GM18907 (cell line): ENCODE measurements at regions not wholly inside any gene's neighbourhood (a gene's known extent, or its start where the extent isn't known, plus 50 kb on each side); places are given as distances from the start of the nearest gene placed in this dataset.

Source experiments
- ATAC-seq: cut with Tn5 transposase; IDR thresholded peaks from one replicate; pipeline ENCODE4 v1.9.1; 2021; ENCODE audit warnings: mild to moderate bottlenecking, moderate library complexity; ENCODE audit not compliant: unreplicated experiment

DNA sequence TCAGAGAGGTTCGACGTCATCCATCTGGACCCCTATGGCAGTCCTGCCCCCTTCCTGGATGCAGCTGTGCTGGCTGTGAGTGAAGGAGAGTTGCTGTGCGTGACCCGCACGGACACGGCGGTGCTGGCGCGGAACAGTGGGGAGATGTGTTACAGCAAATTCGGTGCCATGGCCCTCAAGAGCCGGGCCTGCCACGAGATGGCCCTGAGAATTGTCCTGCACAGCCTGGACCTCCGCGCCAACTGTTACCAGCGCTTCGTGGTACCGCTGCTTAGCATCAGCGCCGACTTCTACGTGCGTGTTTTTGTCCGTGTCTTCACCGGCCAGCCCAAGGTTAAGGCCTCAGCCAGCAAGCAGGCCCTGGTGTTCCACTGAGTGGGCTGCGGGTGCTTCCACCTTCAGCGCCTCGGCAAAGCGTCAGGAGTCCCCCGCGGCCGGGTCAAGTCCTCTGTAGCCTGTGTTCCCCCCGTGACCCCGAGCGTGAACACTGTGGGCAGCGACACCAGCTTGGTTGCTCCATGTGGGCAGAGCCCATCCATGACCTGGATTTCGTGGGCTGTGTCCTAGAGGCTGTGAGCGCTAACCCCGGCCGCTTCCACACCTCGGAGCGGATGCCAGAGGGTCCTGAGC, 186.7 kb upstream of the SLITRK2 start:
- no peak for ATAC-seq

DNA sequence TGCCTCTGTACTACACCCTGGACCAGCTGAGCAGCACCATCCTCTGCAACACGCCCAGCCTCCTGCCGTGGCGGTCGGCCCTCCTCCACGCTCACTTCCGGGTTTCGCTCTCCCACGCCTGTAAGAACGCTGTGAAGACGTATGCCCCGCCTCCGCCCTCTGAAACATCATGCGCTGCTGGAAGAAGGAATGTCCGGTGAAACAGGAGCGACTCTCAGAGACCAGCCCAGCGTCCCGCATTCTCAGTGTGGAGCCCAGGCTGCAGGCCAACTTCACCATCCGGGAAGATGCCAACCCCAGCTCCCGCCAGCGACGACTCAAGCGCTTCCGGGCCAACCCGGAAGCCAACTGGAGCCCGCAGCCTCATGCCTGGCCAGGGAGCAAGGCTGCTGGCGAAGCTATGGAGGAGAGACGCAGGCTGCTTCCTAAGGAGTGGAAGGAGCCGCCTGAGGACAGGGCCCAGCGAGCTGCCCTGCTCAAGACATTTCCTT, 186.1 kb upstream of the SLITRK2 start:
- no peak for ATAC-seq

- ATAC-seq, result no peak
These were observed 163.1 kb upstream of the SLITRK2 start for GRCh38 chrX:145654486-145654885.

GRCh38 chrX:145673841-145674240, 143.8 kb upstream of the SLITRK2 start:
- no peak for ATAC-seq

- ATAC-seq, result no peak
These were observed 140.4 kb upstream of the SLITRK2 start for GRCh38 chrX:145677109-145677817.

GRCh38 chrX:145682518-145683298, 134.9 kb upstream of the SLITRK2 start:
- ATAC-seq, result no peak

DNA sequence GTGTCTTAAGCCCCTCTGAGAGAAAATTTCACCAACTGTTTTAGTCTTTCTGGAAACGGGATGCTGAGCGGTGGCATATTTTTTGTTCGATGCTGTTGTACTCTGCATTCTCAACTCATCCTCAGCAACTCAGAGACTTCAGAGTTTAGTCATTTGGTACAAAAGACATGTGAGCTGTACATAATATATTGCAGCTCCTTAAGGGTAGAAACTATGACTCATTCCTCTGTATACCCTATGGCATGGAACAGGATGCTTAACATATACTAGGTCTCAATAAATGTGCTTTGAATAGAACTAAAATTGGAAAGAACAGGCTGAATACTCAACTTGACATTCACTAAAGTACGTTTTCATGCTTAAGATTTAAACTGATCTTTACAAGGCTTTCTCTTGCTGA, 130.5 kb upstream of the SLITRK2 start:
- no peak for ATAC-seq

DNA sequence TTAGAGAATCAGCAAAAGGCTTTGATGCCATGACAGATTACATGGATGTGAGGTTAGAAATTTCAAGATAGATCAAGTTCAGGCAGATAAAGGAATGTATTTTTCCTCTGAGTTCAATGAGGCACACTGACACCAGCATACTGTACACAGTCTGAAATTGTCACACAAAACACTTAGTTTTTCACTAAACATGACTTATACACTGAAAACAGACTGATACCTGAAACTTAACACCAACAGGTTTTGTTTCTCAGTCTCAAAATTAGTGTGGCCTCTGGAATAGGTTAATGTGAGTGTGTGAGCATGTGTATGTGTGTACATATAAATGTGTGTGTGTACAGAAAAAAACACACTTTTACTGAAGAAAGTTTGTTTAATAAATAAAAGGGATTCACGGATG, 129.9 kb upstream of the SLITRK2 start:
- ATAC-seq, result no peak

DNA sequence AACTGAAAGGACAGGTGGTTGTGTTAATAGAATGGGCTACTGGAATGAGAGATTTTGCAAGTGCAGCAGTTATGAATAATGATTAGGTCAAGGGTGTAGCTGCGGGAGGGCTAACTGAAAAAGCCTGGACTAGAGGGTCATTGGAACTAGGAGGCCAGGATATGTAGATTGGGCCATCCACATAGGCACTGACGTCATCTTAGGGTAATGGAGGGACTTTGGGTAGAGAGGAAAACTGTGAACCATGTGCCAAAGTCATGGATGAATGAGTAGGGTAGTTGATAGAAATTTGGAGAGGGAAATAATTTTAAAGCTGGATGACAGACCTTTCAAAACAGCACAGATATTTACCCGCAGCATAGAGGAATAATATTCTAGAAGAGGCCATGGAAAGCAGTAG, 123.6 kb upstream of the SLITRK2 start:
- no peak for ATAC-seq

DNA sequence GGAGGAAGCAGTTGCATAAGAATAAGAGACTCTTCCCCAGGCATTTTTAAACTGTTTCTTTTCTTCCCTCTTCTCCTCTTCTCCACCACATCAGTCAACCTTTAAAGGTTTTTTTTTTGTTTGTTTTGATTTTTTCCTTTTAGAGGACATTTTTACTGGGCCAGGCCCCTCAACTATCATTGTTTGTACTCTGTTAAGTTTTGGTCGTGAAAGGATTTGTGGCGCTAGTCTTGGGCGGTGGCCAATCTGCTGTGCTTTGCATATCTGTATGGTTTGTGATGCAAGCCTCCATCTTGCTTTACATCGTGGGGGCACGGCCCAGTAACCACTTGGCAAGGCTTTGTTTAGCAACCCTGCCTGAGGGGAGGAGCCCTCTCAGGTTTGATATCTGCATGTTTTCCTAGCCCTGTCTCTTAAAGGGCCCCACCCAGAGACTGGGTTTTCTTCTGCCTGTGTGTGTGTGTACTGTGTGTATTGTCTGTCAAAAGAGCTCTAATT, 101.9 kb upstream of the SLITRK2 start:
- ATAC-seq, result no peak

- no peak for ATAC-seq
These were observed 101.4 kb upstream of the SLITRK2 start for GRCh38 chrX:145716226-145716625.

DNA sequence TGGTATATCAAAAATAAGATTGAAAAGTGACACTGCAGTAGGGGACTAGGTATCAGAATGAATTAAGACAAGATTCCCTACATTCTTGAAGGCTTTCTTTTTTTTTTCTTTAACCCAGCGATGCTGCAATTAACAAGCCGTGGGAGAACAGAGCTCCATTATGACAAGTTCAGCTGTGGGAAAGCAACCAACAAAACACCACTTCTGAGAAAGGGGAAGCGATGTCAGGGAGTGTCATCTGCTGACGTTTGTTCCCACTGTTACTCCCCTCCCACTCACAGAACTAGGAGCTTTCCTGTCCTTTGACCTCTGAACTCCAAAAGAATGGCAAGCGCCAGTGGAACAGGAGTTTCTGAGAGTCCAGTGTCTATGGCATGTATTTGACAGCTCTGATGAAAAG, 90.2 kb upstream of the SLITRK2 start:
- ATAC-seq, result no peak

DNA sequence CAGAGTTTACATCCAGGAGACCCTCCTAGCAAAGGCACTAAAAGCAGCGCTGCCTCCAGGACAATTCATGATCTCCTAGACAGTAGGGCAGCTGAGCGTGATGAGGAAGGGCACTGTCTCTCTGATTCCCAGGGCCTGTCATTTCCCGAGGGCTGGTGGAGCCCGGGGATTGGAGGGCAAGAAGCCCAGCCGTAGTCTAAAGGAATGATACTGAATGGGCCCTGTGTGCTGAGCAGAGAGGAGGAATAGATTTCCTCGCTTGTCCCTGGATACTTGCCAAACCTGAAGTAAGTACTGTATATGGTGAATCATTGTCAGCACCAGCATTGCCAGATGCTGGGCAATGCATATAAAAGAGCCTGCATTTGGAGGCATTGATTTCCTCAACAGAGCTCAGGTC, 88.0 kb upstream of the SLITRK2 start:
- ATAC-seq, result no peak

DNA sequence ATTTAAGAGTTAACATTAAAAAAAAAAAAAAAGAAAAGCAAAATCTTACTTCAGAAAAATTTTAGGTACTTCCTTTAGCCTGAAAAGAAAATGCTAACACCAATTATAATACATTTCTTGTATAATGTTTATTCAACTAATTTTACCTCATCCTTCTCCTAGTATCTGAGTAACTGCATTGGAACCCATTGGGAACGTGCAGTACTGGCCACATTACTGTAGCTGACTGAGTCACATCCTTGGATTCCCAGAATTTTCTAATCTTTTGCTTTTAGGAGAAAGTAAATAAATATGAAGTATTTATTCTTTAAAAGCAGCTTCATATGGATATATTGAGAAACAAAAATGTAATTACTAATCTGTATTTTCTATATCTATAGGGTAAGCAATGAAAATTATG, 82.6 kb upstream of the SLITRK2 start:
- no peak for ATAC-seq

GRCh38 chrX:145751943-145752342, 65.7 kb upstream of the SLITRK2 start:
- no peak for ATAC-seq
